ENCODE measurements at regions not wholly inside any gene's neighbourhood (a gene's known extent, or its start where the extent isn't known, plus 50 kb on each side); places are given as distances from the start of the nearest gene placed in this dataset.

DNA sequence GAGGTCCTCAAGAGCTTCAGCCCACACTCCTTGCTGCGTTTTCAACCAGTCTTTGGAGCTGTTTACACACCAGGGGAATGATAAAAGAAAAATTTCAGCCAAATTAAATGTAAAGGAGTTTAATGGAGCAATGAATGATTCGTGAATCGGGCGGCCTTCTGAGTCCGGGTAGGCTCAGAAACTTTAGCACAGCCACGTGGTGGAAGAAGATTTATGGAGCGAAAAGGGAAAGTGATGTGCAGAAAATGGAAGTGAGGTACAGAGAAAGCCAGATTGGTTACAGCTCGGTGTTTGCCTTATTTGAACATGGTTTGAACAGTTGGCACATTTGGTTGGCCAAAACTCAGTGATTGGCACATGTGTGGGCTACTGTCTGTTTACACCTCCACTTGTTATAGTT lies 305.4 kb downstream of the MAF start:
- DNase-seq (no peak), ATAC-seq (ENCODE audit: low FRiP score in 2 of 2) (no peak)
- Histone ChIP-seq H3K9me3 (no peaks in the 10 kb centered on the region), H3K27me3 (no peaks in the 10 kb centered on the region), H3K27ac (no peak overlapping the region), H3K36me3 (no peaks in the 10 kb centered on the region), H3K4me1 (no peaks in the 10 kb centered on the region), H3K4me3 (no peak overlapping the region)
- no peak for TF ChIP-seq POLR2A (IDR thresholded peaks at IDR 0.05)
- TF ChIP-seq EP300 (IDR thresholded peaks at IDR 0.05): no peak
- TF ChIP-seq, protein P1, sequence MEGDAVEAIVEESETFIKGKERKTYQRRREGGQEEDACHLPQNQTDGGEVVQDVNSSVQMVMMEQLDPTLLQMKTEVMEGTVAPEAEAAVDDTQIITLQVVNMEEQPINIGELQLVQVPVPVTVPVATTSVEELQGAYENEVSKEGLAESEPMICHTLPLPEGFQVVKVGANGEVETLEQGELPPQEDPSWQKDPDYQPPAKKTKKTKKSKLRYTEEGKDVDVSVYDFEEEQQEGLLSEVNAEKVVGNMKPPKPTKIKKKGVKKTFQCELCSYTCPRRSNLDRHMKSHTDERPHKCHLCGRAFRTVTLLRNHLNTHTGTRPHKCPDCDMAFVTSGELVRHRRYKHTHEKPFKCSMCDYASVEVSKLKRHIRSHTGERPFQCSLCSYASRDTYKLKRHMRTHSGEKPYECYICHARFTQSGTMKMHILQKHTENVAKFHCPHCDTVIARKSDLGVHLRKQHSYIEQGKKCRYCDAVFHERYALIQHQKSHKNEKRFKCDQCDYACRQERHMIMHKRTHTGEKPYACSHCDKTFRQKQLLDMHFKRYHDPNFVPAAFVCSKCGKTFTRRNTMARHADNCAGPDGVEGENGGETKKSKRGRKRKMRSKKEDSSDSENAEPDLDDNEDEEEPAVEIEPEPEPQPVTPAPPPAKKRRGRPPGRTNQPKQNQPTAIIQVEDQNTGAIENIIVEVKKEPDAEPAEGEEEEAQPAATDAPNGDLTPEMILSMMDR (IDR thresholded peaks at IDR 0.05): no peak
- no peak for TF ChIP-seq POLR2AphosphoS5 (IDR thresholded peaks at IDR 0.05)
- WGBS, 2 donors: 72 to 75% methylated on average over 8 of the region's 8 CpGs

- Histone ChIP-seq H3K4me3 (no peak overlapping the region), H3K9me3 (no peaks in the 10 kb centered on the region), H3K36me3 (no peaks in the 10 kb centered on the region), H3K27me3 (no peaks in the 10 kb centered on the region), H3K4me1 (no peaks in the 10 kb centered on the region), H3K27ac (no peak overlapping the region)
- no peak for DNase-seq
- no peak for ATAC-seq (ENCODE audit: low FRiP score in 2 of 2)
- 71 to 90% methylated on average over 2 of the region's 2 CpGs for WGBS, 2 donors
- TF ChIP-seq POLR2AphosphoS5 (IDR thresholded peaks at IDR 0.05): no peak
- no peak for TF ChIP-seq EP300 (IDR thresholded peaks at IDR 0.05)
- TF ChIP-seq, protein P1 (IDR thresholded peaks at IDR 0.05): no peak
- TF ChIP-seq POLR2A (IDR thresholded peaks at IDR 0.05): no peak
Observed at GRCh38 chr16:79294568-79294967, 306.0 kb downstream of the MAF start.

- no peaks in the 10 kb centered on the region for H3K4me1 ChIP-seq
- no peaks in the 10 kb centered on the region for H3K36me3 ChIP-seq
- no peaks in the 10 kb centered on the region for H3K9me3 ChIP-seq
- 83% methylated on average over 4 of the region's 4 CpGs for WGBS, 2 donors
- no peak for DNase-seq
- no peak overlapping the region for H3K4me3 ChIP-seq
- H3K27me3 ChIP-seq: no peaks in the 10 kb centered on the region
- TF ChIP-seq POLR2A (IDR thresholded peaks at IDR 0.05) (no peak), POLR2AphosphoS5 (IDR thresholded peaks at IDR 0.05) (no peak), EP300 (IDR thresholded peaks at IDR 0.05) (no peak)
- TF ChIP-seq, protein P1 (IDR thresholded peaks at IDR 0.05): no peak
- H3K27ac ChIP-seq: no peak overlapping the region
- no peak for ATAC-seq (ENCODE audit: low FRiP score in 2 of 2)
Observed at GRCh38 chr16:79293836-79294460, 306.6 kb downstream of the MAF start.

DNA sequence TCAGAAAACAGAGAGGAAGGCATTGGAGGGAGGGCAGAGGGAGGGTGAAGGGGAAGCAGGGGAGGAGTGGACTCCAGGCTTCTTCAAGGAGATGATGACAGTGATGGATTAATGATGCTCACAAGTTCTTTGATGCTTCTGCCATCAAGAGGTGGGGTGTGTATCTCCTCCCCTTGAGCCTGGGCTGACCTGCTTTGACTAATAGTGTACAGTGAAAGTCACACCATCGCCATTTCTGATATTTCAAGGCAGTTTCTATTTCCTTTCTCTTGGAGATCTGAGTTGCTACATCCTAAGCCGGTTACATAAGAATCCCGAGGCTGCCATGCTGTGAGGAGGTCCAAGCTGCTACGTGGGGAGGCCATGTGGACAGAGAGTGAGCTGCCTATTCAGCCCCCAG lies 312.5 kb downstream of the MAF start:
- WGBS, 2 donors: 73 to 91% methylated on average over 4 of the region's 4 CpGs
- ATAC-seq (ENCODE audit: low FRiP score in 2 of 2): no peak
- TF ChIP-seq EP300 (IDR thresholded peaks at IDR 0.05): no peak
- TF ChIP-seq, protein P1 (IDR thresholded peaks at IDR 0.05): no peak
- no peak for TF ChIP-seq POLR2AphosphoS5 (IDR thresholded peaks at IDR 0.05)

DNA sequence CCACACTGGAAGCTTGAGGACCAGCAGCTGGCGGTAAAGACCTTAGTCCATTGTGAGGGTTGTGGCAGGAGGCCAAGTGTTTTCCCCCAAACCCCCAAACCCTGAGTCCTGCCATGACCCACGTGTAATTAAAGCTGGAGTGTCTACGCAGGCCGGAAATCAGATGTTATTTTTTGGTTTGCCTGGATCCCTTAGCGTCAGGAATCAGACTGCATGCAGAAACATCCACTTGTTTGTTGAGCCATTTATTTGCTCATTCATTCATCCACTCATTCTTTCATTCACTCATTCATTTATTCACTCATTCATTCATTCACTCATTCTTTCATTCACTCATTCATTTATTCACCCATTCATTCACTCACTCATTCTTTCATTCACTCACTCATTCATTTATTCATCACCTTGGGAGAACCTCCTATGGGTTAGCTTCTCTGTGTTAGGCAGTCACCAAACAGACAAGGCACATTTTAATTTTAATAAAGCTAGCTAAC lies 313.1 kb downstream of the MAF start:
- H3K4me1 ChIP-seq: peaks cover 4 to 11% (median 6%) of the 10 kb centered on the region in 4 donors
- H3K4me3 ChIP-seq: peak overlapping the region in 3 of 4 donors; percentile 14 to 36 (median 35)
- TF ChIP-seq POLR2AphosphoS5 (IDR thresholded peaks at IDR 0.05) (no peak), POLR2A (IDR thresholded peaks at IDR 0.05) (no peak), EP300 (IDR thresholded peaks at IDR 0.05) (no peak)
- TF ChIP-seq, protein P1 (IDR thresholded peaks at IDR 0.05): no peak

More for the DNA sequence above, 312.5 kb downstream of the MAF start:
- H3K27ac ChIP-seq: no peak overlapping the region
- no peak for DNase-seq
- H3K4me1 ChIP-seq: peaks cover 4 to 11% (median 6%) of the 10 kb centered on the region in 4 donors
- H3K4me3 ChIP-seq: no peak overlapping the region
- no peaks in the 10 kb centered on the region for H3K9me3 ChIP-seq
- no peaks in the 10 kb centered on the region for H3K27me3 ChIP-seq
- H3K36me3 ChIP-seq: no peaks in the 10 kb centered on the region

More for the DNA sequence above, 313.1 kb downstream of the MAF start:
- no peaks in the 10 kb centered on the region for H3K36me3 ChIP-seq
- no peak for DNase-seq
- peak overlapping the region in 1 of 4 donors; percentile 44 for H3K27ac ChIP-seq
- no peaks in the 10 kb centered on the region for H3K27me3 ChIP-seq
- ATAC-seq (ENCODE audit: low FRiP score in 2 of 2): no peak
- no peaks in the 10 kb centered on the region for H3K9me3 ChIP-seq
- WGBS, 2 donors: 8 to 12% methylated on average over 5 of the region's 5 CpGs

All from upper lobe of left lung (tissue), 6 donors.